ENCODE measurements at regions not wholly inside any gene's neighbourhood (a gene's known extent, or its start where the extent isn't known, plus 50 kb on each side); places are given as distances from the start of the nearest gene placed in this dataset.

DNA sequence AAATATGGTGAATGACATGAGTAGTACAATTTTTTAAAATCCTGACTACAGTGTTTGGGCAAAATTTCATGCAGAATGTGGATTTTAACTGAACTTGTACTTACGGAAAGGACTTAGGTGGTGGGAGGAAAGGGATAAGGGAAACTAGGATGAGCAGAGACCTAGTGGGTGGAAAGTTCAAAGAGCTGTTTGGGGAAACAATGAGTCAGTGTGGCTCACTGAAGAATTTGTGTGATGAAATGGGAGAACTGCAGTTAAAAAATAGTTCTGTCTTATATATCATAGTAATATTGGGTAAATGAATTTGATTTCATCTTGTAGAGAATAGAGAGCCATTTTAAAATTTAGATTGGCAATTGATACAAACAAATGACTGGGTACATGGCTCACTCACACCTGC is 220.1 kb upstream of the CTAGE1 start:
- Histone ChIP-seq H4K20me1 (ENCODE audit: insufficient read depth, low read length) (no peaks in the 10 kb centered on the region), H3K4me3 (ENCODE audit: low read depth, low read length, poor library complexity, severe bottlenecking) (no peak overlapping the region), H3K36me3 (ENCODE audit: insufficient read depth, low read length) (no peaks in the 10 kb centered on the region), H3K27ac (ENCODE audit: low read depth, low read length, poor library complexity, severe bottlenecking) (no peak overlapping the region), H3K9ac (ENCODE audit: low read length) (no peak overlapping the region), H3K9me3 (ENCODE audit: low read length) (no peaks in the 10 kb centered on the region), H3K4me2 (ENCODE audit: low read length) (no peak overlapping the region), H3K27me3 (ENCODE audit: insufficient read depth, low read length) (no peaks in the 10 kb centered on the region), H3F3A (ENCODE audit: insufficient read depth, low read length) (no peaks in the 10 kb centered on the region), H3K9me2 (ENCODE audit: low read depth, low read length) (no peaks in the 10 kb centered on the region), H3K79me2 (ENCODE audit: insufficient read depth, low read length) (no peaks in the 10 kb centered on the region), H2AFZ (ENCODE audit: low read length) (no peak overlapping the region), H3K4me1 (ENCODE audit: insufficient read depth, low read length, severe bottlenecking) (no peaks in the 10 kb centered on the region)
- TF ChIP-seq, protein P1, sequence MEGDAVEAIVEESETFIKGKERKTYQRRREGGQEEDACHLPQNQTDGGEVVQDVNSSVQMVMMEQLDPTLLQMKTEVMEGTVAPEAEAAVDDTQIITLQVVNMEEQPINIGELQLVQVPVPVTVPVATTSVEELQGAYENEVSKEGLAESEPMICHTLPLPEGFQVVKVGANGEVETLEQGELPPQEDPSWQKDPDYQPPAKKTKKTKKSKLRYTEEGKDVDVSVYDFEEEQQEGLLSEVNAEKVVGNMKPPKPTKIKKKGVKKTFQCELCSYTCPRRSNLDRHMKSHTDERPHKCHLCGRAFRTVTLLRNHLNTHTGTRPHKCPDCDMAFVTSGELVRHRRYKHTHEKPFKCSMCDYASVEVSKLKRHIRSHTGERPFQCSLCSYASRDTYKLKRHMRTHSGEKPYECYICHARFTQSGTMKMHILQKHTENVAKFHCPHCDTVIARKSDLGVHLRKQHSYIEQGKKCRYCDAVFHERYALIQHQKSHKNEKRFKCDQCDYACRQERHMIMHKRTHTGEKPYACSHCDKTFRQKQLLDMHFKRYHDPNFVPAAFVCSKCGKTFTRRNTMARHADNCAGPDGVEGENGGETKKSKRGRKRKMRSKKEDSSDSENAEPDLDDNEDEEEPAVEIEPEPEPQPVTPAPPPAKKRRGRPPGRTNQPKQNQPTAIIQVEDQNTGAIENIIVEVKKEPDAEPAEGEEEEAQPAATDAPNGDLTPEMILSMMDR (IDR thresholded peaks at IDR 0.05; ENCODE audit: low read length) = no peak
- no peak for TF ChIP-seq EZH2 (IDR thresholded peaks at IDR 0.05; ENCODE audit: borderline replicate concordance, low read length)

DNA sequence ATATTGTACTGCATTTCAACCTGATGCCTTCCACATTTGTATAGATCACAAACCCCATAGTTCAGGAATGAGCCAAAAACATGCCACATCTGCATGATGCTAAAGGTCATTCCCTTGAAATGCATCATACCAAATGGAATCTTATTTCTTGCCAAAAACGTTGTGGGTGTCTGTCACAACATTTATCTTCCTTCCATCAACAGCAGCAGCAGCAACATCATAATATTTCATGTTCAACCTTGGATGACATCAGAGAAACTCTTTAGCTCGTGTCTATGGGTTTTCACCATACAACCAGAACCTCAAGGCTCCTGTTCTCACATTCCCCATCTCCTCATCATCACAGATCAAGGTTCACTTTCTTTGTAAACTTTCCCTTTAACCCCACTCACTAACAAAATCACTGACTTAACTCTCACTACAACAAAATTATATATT is 221.3 kb upstream of the CTAGE1 start:
- Histone ChIP-seq H3K9me2 (ENCODE audit: low read depth, low read length) (no peaks in the 10 kb centered on the region), H3K9ac (ENCODE audit: low read length) (no peak overlapping the region), H3K36me3 (ENCODE audit: insufficient read depth, low read length) (no peaks in the 10 kb centered on the region), H3K4me1 (ENCODE audit: insufficient read depth, low read length, severe bottlenecking) (no peaks in the 10 kb centered on the region), H3K27ac (ENCODE audit: low read depth, low read length, poor library complexity, severe bottlenecking) (no peak overlapping the region), H3K9me3 (ENCODE audit: low read length) (no peaks in the 10 kb centered on the region), H4K20me1 (ENCODE audit: insufficient read depth, low read length) (no peaks in the 10 kb centered on the region), H3K4me2 (ENCODE audit: low read length) (no peak overlapping the region), H3F3A (ENCODE audit: insufficient read depth, low read length) (no peaks in the 10 kb centered on the region), H3K4me3 (ENCODE audit: low read depth, low read length, poor library complexity, severe bottlenecking) (no peak overlapping the region), H3K79me2 (ENCODE audit: insufficient read depth, low read length) (no peaks in the 10 kb centered on the region), H3K27me3 (ENCODE audit: insufficient read depth, low read length) (no peaks in the 10 kb centered on the region), H2AFZ (ENCODE audit: low read length) (no peak overlapping the region)
- TF ChIP-seq, protein P1 (IDR thresholded peaks at IDR 0.05; ENCODE audit: low read length) = no peak
- no peak for TF ChIP-seq EZH2 (IDR thresholded peaks at IDR 0.05; ENCODE audit: borderline replicate concordance, low read length)

DNA sequence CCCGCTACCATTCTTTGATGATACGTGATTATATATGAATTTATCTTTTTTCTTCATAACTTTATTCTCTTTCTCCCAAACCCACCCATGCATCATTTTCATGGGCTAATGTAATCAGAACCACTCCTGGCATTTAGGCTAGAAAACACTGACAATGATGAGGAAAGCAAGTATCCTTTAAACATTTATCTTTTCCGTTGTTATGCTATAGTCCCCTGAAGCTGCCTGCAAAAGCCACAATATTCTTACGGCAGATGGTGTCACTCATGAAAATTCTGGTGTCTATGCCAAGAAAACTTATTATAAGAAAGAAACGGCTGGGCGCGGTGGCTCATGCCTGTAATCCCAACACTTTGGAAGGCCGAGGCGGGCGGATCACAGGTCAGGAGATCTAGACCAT is 221.8 kb upstream of the CTAGE1 start:
- TF ChIP-seq, protein P1 (IDR thresholded peaks at IDR 0.05; ENCODE audit: low read length) = no peak
- no peak for TF ChIP-seq EZH2 (IDR thresholded peaks at IDR 0.05; ENCODE audit: borderline replicate concordance, low read length)
- Histone ChIP-seq H3K4me2 (ENCODE audit: low read length) (no peak overlapping the region), H3K4me1 (ENCODE audit: insufficient read depth, low read length, severe bottlenecking) (no peaks in the 10 kb centered on the region), H3K9me2 (ENCODE audit: low read depth, low read length) (no peaks in the 10 kb centered on the region), H3K27me3 (ENCODE audit: insufficient read depth, low read length) (no peaks in the 10 kb centered on the region), H3K9ac (ENCODE audit: low read length) (no peak overlapping the region), H2AFZ (ENCODE audit: low read length) (no peak overlapping the region), H3K36me3 (ENCODE audit: insufficient read depth, low read length) (no peaks in the 10 kb centered on the region), H3K4me3 (ENCODE audit: low read depth, low read length, poor library complexity, severe bottlenecking) (no peak overlapping the region), H3K27ac (ENCODE audit: low read depth, low read length, poor library complexity, severe bottlenecking) (no peak overlapping the region), H3F3A (ENCODE audit: insufficient read depth, low read length) (no peaks in the 10 kb centered on the region), H4K20me1 (ENCODE audit: insufficient read depth, low read length) (no peaks in the 10 kb centered on the region), H3K79me2 (ENCODE audit: insufficient read depth, low read length) (no peaks in the 10 kb centered on the region), H3K9me3 (ENCODE audit: low read length) (no peaks in the 10 kb centered on the region)
